HG02610 (cell line): ENCODE measurements at regions not wholly inside any gene's neighbourhood (a gene's known extent, or its start where the extent isn't known, plus 50 kb on each side); places are given as distances from the start of the nearest gene placed in this dataset.

Source experiments
- ATAC-seq: cut with Tn5 transposase; IDR thresholded peaks from one replicate; pipeline ENCODE4 v1.9.1; 2021; ENCODE audit warnings: mild to moderate bottlenecking, moderate library complexity; ENCODE audit not compliant: unreplicated experiment

- no peak for ATAC-seq
These were observed 108.3 kb downstream of the CHST1 start for GRCh38 chr11:45556851-45557707.

DNA sequence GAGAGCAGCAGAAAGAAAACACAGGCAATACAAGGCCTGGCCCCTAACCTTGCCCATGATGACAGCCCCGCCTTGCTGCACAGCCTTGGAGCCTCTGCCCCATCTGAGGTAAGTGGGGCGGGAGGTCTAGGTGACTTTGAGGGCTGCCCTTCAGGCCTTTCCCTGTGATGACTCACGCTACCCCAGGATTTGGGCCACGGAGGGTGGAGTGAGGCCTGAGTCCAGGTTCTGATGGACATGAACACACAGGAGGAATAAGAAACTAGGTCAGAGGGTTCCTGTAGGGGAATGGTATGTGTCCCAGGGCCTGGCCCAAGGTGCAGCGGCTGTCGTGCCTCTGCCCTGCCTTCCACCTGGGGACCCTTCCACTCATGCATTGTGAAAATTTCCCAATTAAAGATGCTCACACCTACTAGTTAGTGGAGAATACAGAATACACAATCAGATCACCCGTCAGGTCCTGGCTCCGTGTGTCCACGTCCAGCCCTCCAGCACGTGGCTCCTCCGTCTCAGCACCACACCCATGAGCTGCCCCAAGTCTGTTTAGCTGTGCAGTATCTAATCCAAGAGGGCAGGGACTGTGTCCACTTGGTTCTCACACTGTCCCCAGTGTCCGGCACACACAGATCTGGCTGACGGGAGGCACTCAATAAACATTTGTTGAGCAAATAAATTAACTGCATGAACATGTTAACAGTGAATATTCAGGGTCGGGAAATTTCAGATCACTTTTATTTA is 111.0 kb downstream of the CHST1 start:
- ATAC-seq: no peak

- ATAC-seq: no peak
These were observed 112.0 kb downstream of the CHST1 start for GRCh38 chr11:45553383-45553936.

- ATAC-seq: no peak
These were observed 114.2 kb downstream of the CHST1 start for GRCh38 chr11:45551191-45551713.

GRCh38 chr11:45549257-45549656 is 116.2 kb downstream of the CHST1 start:
- ATAC-seq: no peak

- ATAC-seq: no peak
These were observed 119.1 kb downstream of the CHST1 start for GRCh38 chr11:45546366-45546765.

DNA sequence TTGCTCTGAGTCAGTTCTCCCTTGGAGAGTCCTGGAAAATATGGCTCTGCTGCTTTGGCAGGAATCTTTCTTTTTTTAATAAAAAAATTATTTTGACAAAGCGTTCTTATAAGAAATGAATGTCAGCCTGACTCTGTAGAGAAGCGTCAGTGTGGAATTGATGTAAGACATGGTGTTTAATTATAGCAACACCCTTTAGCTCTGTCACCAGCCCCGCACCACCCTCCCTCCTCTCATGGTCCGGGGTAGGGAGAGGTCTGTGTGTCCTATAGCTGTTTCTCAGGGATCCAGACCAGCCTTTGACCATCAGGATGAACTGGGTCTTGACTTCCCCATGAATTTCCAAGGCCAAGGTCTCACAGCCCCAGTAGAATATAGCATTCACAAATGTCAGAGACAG is 120.6 kb downstream of the CHST1 start:
- no peak for ATAC-seq

- ATAC-seq: no peak
These were observed 121.5 kb downstream of the CHST1 start for GRCh38 chr11:45543808-45544422.

- ATAC-seq: no peak
These were observed 122.3 kb downstream of the CHST1 start for GRCh38 chr11:45543081-45543480.

DNA sequence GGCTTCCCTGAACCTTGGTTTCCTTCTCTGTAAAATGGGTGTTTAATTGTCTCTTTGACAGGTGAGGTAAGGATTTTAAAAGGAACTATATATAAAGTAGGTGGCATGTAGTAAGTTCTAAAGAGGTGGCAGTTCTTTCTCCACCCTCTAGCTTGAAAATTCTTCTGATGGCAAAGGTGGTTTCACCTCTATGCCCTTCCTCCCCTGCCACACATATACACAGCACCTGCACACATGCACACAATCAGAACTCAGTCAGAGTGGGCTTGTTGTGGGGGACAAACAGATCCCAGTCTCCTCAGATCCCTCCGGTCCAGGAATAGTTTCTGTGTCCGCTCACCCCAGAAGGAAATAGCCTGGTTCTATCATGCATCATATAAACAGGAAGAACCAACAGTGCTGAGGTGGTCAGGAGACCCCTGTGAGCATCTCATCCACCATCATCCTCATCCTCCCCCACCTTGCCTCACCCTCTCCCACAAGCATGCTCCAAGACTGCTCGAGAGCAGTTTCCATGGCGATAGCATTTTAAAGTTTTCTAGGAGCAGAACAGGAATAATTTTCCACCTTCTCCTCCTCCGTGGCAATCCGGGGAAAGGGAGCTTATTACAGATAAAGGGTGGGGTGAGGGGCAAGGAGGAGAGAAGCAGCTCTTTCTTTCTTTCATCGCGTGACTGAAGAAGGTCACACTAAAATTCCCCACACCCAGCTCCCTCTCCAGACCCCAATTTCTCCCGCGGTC is 123.6 kb downstream of the CHST1 start:
- ATAC-seq: no peak

DNA sequence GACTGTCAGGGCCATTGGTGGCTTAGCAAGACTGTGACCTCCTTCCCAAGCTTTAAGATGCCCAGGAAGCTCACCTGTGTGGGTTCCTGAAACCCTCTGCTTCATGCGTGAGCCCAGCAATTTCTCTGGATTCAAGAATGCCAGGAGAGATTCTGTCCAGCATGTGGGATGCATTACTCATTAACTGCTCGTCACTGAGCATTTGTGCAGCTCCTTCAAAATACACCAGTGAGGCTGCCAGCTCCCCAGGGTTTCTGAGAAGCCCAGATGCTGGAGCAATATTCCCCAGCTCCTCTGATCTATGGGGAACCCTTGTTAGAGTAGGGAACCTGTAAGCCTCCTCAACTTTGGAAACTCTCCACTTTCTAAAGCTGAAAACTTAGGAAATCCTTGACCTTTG is 126.5 kb downstream of the CHST1 start:
- no peak for ATAC-seq

GRCh38 chr11:45538363-45538762 is 127.1 kb downstream of the CHST1 start:
- ATAC-seq: no peak

- ATAC-seq: no peak
These were observed 127.8 kb downstream of the CHST1 start for GRCh38 chr11:45537614-45538013.

DNA sequence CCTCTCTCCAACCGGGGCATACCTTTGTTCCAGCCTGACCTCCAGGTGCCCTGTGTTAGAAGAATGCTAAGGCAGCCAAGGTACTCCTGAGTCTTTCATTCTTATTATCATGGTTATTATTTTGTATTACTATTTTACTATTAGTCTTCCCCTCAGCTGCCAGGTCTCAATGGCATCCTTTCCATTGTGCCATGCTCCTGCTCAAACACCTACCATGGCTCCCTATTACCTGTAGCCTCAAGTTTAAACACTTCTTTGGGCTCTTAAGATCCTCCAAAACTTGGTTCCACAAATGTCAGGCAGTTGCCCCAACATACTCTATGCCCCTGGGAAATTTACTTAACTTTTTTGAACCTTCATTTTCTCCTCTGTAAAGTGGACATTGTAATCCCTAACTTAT is 130.4 kb downstream of the CHST1 start:
- ATAC-seq: no peak

DNA sequence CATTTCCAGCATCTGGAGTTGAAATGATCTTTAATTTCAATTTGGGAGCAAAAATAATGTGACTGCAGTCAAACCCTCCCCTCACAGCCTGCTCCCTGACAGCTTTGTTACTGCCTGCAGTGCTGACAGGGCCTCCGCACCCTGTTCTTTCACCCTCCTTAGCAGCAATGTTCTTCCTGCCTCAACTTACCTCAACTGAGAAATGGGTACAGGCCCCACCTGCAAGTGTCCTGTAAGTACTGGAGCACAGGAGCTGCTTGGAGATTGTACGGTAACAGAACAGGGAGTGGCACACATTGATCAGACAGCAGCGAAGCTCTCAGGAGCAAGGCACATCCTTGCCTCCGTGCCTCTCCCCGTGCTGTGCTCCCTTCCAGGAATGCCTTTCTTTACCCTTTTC is 131.3 kb downstream of the CHST1 start:
- ATAC-seq: no peak

GRCh38 chr11:45532546-45532945 is 132.9 kb downstream of the CHST1 start:
- ATAC-seq: no peak

- ATAC-seq: no peak
These were observed 134.6 kb downstream of the CHST1 start for GRCh38 chr11:45530776-45531175.

DNA sequence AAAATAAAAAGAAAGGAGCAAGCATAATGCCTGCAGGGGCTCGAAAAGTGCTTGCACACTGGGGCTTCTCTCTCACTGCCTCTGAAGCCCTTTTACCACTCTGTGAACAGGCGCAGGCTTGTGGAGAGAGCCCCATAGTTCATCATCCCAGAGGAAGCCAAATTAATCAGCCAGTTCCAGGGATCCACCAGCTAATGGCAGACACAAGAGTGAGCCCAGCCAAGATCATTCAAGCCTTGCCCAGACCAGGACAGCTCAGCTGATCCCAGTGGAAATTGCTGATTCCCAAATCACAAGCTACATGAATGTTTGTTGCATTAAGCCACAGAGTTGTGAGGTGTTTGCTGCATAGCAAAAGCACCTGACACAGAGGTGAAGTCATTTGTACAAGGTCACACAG is 135.3 kb downstream of the CHST1 start:
- no peak for ATAC-seq

DNA sequence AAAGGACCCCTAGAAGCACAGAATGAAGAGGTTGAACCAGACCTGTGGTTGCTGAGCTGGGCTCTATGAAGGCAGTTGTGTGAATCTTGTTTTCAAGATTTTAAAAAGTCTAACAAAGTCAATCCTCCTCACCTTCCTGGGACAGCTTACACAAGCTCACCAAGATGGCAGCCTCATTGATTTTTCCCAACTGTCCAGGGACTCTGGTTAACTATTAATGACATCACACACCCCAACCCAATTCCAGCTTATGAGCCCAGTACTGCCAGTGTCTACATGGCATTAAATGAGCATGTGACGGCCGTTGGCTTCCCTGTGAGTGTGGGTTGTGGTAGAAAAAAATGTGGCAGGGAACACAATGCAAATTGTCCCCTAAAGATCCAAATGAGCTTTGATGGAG is 137.0 kb downstream of the CHST1 start:
- ATAC-seq: no peak

GRCh38 chr11:45527898-45528297 is 137.5 kb downstream of the CHST1 start:
- peak; percentile 72 for ATAC-seq

DNA sequence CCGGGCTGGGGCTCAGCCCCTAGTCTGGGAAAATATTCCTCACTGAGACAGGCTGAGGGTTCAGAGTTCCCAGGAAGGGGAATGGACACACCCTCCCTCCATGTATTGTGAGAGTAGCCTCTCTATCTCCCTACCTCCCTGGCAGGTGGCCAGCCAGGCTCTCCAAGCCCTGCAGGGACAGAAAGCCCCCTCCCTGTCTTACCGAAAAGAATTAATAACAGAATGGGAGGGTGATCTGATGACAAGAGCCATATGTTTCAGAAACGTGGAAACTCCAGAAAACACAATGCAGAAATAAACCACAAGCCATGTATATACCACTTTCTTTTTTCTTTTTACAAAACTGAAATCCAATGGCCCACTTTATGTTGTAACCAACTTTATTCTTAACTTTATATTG is 140.0 kb downstream of the CHST1 start:
- ATAC-seq: no peak
